Loucy (cell line): ENCODE measurements at regions not wholly inside any gene's neighbourhood (a gene's known extent, or its start where the extent isn't known, plus 50 kb on each side); places are given as distances from the start of the nearest gene placed in this dataset.
A peak's percentile ranks its signal among the peaks of the same experiment; 100 is the strongest.

ENCODE experiments used
- EZH2phosphoT487 ChIP-seq: fragments of 200-600 bp; IDR thresholded peaks from 2 replicates; pipeline ENCODE4 v1.6.1; 2018; ENCODE audit warnings: antibody characterized with exemption, mild to moderate bottlenecking, moderate library complexity, borderline replicate concordance
- TF ChIP-seq, protein P1 (sequence below): fragments of 200-600 bp; sonication (generic); conservative IDR thresholded peaks from 2 replicates; pipeline ENCODE4 v1.5.1; 2014; ENCODE audit warnings: mild to moderate bottlenecking, antibody characterized with exemption, low read length

- TF ChIP-seq, protein P1, sequence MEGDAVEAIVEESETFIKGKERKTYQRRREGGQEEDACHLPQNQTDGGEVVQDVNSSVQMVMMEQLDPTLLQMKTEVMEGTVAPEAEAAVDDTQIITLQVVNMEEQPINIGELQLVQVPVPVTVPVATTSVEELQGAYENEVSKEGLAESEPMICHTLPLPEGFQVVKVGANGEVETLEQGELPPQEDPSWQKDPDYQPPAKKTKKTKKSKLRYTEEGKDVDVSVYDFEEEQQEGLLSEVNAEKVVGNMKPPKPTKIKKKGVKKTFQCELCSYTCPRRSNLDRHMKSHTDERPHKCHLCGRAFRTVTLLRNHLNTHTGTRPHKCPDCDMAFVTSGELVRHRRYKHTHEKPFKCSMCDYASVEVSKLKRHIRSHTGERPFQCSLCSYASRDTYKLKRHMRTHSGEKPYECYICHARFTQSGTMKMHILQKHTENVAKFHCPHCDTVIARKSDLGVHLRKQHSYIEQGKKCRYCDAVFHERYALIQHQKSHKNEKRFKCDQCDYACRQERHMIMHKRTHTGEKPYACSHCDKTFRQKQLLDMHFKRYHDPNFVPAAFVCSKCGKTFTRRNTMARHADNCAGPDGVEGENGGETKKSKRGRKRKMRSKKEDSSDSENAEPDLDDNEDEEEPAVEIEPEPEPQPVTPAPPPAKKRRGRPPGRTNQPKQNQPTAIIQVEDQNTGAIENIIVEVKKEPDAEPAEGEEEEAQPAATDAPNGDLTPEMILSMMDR = peak; percentile 38
- no peak for TF ChIP-seq EZH2phosphoT487
These were observed 84.0 kb upstream of the SLC25A48 start for GRCh38 chr5:135750506-135750905.
